Astrocyte (in vitro differentiated cells and primary cell): ENCODE measurements at regions not wholly inside any gene's neighbourhood (a gene's known extent, or its start where the extent isn't known, plus 50 kb on each side); places are given as distances from the start of the nearest gene placed in this dataset.

Experiments
- DNase-seq: peaks from one replicate; pipeline ENCODE4 v3.0.0-alpha.2; 2010; ENCODE audit warnings: low read depth
- FAIRE-seq: peaks from 2 replicates; lab custom pipeline; 2011; peaks lifted over from hg19 to GRCh38; lab: Jason Lieb, UNC
- H2AFZ ChIP-seq: 2 replicates; pipeline ENCODE4 v1.6.0; 2012; ENCODE audit warnings: low read depth, low read length, inconsistent platforms
- H3K27ac ChIP-seq: 2 replicates; pipeline ENCODE4 v1.5.1; 2011; ENCODE audit warnings: low read depth, low read length, inconsistent platforms
- H3K27me3 ChIP-seq: 2 replicates; pipeline ENCODE4 v1.6.0; 2011; ENCODE audit warnings: low read length, inconsistent platforms; ENCODE audit not compliant: insufficient read depth
- H3K36me3 ChIP-seq: 2 replicates; pipeline ENCODE4 v1.5.1; 2011; ENCODE audit warnings: low read length, inconsistent platforms; ENCODE audit not compliant: insufficient read depth
- H3K4me1 ChIP-seq: 2 replicates; pipeline ENCODE4 v1.5.1; 2011; ENCODE audit warnings: low read length, inconsistent platforms; ENCODE audit not compliant: insufficient read depth
- H3K4me2 ChIP-seq: 2 replicates; pipeline ENCODE4 v1.6.0; 2012; ENCODE audit warnings: low read length, inconsistent platforms
- H3K4me3 ChIP-seq: 2 replicates; pipeline ENCODE4 v1.5.1; 2011; ENCODE audit warnings: low read depth, mild to moderate bottlenecking, low read length, inconsistent platforms; ENCODE audit not compliant: insufficient read depth
- H3K79me2 ChIP-seq: 2 replicates; pipeline ENCODE4 v1.6.0; 2012; ENCODE audit warnings: mild to moderate bottlenecking, low read length, inconsistent platforms; ENCODE audit not compliant: insufficient read depth
- H3K9ac ChIP-seq: 2 replicates; pipeline ENCODE4 v1.6.0; 2012; ENCODE audit warnings: mild to moderate bottlenecking, low read length, inconsistent platforms
- H3K9me3 ChIP-seq: 2 replicates; pipeline ENCODE4 v1.5.1; 2012; ENCODE audit warnings: low read depth, mild to moderate bottlenecking, low read length, inconsistent platforms; ENCODE audit not compliant: insufficient read depth
- H4K20me1 ChIP-seq: 2 replicates; pipeline ENCODE4 v1.6.0; 2012; ENCODE audit warnings: low read length, inconsistent platforms; ENCODE audit not compliant: insufficient read depth
- H3K27ac Mint-ChIP-seq: one replicate; pipeline ENCODE4 v1.8.0; 2021; ENCODE audit warnings: mild to moderate bottlenecking, mixed read lengths; ENCODE audit not compliant: unreplicated experiment
- H3K27me3 Mint-ChIP-seq: one replicate; pipeline ENCODE4 v1.8.0; 2021; ENCODE audit warnings: low read depth, mixed read lengths; ENCODE audit not compliant: unreplicated experiment
- H3K36me3 Mint-ChIP-seq: one replicate; pipeline ENCODE4 v1.8.0; 2021; ENCODE audit warnings: low read depth, mixed read lengths; ENCODE audit not compliant: unreplicated experiment
- H3K4me1 Mint-ChIP-seq: one replicate; pipeline ENCODE4 v1.8.0; 2021; ENCODE audit warnings: low read depth, mixed read lengths; ENCODE audit not compliant: unreplicated experiment
- H3K4me3 Mint-ChIP-seq: one replicate; pipeline ENCODE4 v1.8.0; 2021; ENCODE audit warnings: mild to moderate bottlenecking, moderate library complexity, mixed read lengths; ENCODE audit not compliant: unreplicated experiment
- H3K9me3 Mint-ChIP-seq: one replicate; pipeline ENCODE4 v1.8.0; 2021; ENCODE audit warnings: mild to moderate bottlenecking, mixed read lengths; ENCODE audit not compliant: unreplicated experiment
- CTCF ChIP-seq: IDR thresholded peaks from 2 replicates; pipeline ENCODE4 v1.5.1; 2011; ENCODE audit warnings: low read depth, mild to moderate bottlenecking, inconsistent platforms, low read length, moderate library complexity; ENCODE audit not compliant: insufficient read depth
- EZH2 ChIP-seq: IDR thresholded peaks from 2 replicates; pipeline ENCODE4 v1.6.1; 2012; ENCODE audit warnings: mild to moderate bottlenecking, low read length, inconsistent platforms; ENCODE audit not compliant: insufficient read depth

- H3K27ac ChIP-seq = no peak overlapping the region
- H3K4me2 ChIP-seq = no peak overlapping the region
- Mint-ChIP-seq H3K27ac (peak overlapping the region; percentile 38), H3K27me3 (no peaks in the 10 kb centered on the region), H3K4me1 (peaks cover 9% of the 10 kb centered on the region), H3K4me3 (no peak overlapping the region), H3K36me3 (no peaks in the 10 kb centered on the region), H3K9me3 (no peaks in the 10 kb centered on the region)
- no peak overlapping the region for H3K9ac ChIP-seq
- H3K79me2 ChIP-seq = peaks cover 6% of the 10 kb centered on the region
- H3K4me1 ChIP-seq = peaks cover 4% of the 10 kb centered on the region
- no peak for FAIRE-seq
- H3K27me3 ChIP-seq = peaks cover 5% of the 10 kb centered on the region
- no peaks in the 10 kb centered on the region for H3K36me3 ChIP-seq
- no peak for TF ChIP-seq CTCF
- no peaks in the 10 kb centered on the region for H4K20me1 ChIP-seq
- no peak for DNase-seq
- H2AFZ ChIP-seq = no peak overlapping the region
- no peak overlapping the region for H3K4me3 ChIP-seq
- no peaks in the 10 kb centered on the region for H3K9me3 ChIP-seq
Measured at GRCh38 chr5:167570431-167570830, 721.0 kb upstream of the WWC1 start.

GRCh38 chr5:167571824-167572223 lies 719.6 kb upstream of the WWC1 start:
- Mint-ChIP-seq H3K4me1 (peaks cover 15% of the 10 kb centered on the region), H3K36me3 (no peaks in the 10 kb centered on the region), H3K27me3 (no peaks in the 10 kb centered on the region), H3K4me3 (no peak overlapping the region), H3K9me3 (no peaks in the 10 kb centered on the region), H3K27ac (no peak overlapping the region)
- Histone ChIP-seq H3K36me3 (no peaks in the 10 kb centered on the region), H3K4me2 (no peak overlapping the region), H3K9me3 (no peaks in the 10 kb centered on the region), H3K4me1 (peaks cover 4% of the 10 kb centered on the region), H3K27me3 (peaks cover 5% of the 10 kb centered on the region), H3K4me3 (no peak overlapping the region), H4K20me1 (no peaks in the 10 kb centered on the region), H3K27ac (no peak overlapping the region), H3K79me2 (peaks cover 15% of the 10 kb centered on the region), H3K9ac (no peak overlapping the region), H2AFZ (no peak overlapping the region)
- DNase-seq = no peak
- FAIRE-seq = no peak
- TF ChIP-seq EZH2 (no peak), CTCF (no peak)

- TF ChIP-seq EZH2 = no peak
- peak; percentile 7 for TF ChIP-seq CTCF
- Histone ChIP-seq H3K27me3 (peaks cover 5% of the 10 kb centered on the region), H3K4me3 (peak overlapping the region; percentile 75), H3K36me3 (no peaks in the 10 kb centered on the region), H4K20me1 (no peaks in the 10 kb centered on the region), H3K9me3 (no peaks in the 10 kb centered on the region), H3K9ac (peak overlapping the region; percentile 82), H3K79me2 (peaks cover 30% of the 10 kb centered on the region), H3K4me1 (peaks cover 4% of the 10 kb centered on the region), H3K4me2 (peak overlapping the region; percentile 98), H3K27ac (peak overlapping the region; percentile 43), H2AFZ (peak overlapping the region; percentile 88)
- no peak for FAIRE-seq
- H3K4me3 Mint-ChIP-seq = peak overlapping the region; percentile 92
- peak overlapping the region; percentile 54 for H3K27ac Mint-ChIP-seq
- no peaks in the 10 kb centered on the region for H3K9me3 Mint-ChIP-seq
- H3K36me3 Mint-ChIP-seq = peaks cover 4% of the 10 kb centered on the region
- H3K4me1 Mint-ChIP-seq = peaks cover 24% of the 10 kb centered on the region
- peak; percentile 86 for DNase-seq
- no peaks in the 10 kb centered on the region for H3K27me3 Mint-ChIP-seq
Measured at GRCh38 chr5:167573370-167574127, 717.9 kb upstream of the WWC1 start.
